BJ (cell line): ENCODE measurements at regions not wholly inside any gene's neighbourhood (a gene's known extent, or its start where the extent isn't known, plus 50 kb on each side); places are given as distances from the start of the nearest gene placed in this dataset.

Experiments
- CTCF ChIA-PET: fragments of 350-600 bp; formaldehyde crosslinking; extraction: SDS; loops from one replicate; lab custom pipeline; 2021; ENCODE audit warnings: antibody characterized with exemption, inconsistent platforms; lab: Yijun Ruan, JAX
- POLR2A ChIA-PET: fragments of 300-600 bp; sonication (Branson Sonifier 250); formaldehyde crosslinking; extraction: SDS; loops from one replicate; lab custom pipeline; 2021; ENCODE audit warnings: antibody characterized with exemption; lab: Charles Lee
- DNase-seq: peaks from one replicate; pipeline ENCODE4 v3.0.0-alpha.2; 2011; ENCODE audit warnings: low read depth
- H3K27me3 ChIP-seq: 2 replicates; pipeline ENCODE4 v1.6.0; 2011; ENCODE audit warnings: low read length; ENCODE audit not compliant: control insufficient read depth, insufficient read depth
- H3K36me3 ChIP-seq: 2 replicates; pipeline ENCODE4 v1.5.1; 2011; ENCODE audit warnings: low read length; ENCODE audit not compliant: control insufficient read depth, insufficient read depth
- H3K4me3 ChIP-seq: 2 replicates; pipeline ENCODE4 v1.5.1; 2011; ENCODE audit warnings: low read depth, mild to moderate bottlenecking, control low read depth, low read length
- TF ChIP-seq, protein P1 (sequence below): IDR thresholded peaks from 2 replicates; pipeline ENCODE4 v1.5.1; 2011; ENCODE audit warnings: low read depth, mild to moderate bottlenecking, control low read depth, inconsistent platforms, low read length, moderate library complexity; ENCODE audit not compliant: insufficient read depth

DNA sequence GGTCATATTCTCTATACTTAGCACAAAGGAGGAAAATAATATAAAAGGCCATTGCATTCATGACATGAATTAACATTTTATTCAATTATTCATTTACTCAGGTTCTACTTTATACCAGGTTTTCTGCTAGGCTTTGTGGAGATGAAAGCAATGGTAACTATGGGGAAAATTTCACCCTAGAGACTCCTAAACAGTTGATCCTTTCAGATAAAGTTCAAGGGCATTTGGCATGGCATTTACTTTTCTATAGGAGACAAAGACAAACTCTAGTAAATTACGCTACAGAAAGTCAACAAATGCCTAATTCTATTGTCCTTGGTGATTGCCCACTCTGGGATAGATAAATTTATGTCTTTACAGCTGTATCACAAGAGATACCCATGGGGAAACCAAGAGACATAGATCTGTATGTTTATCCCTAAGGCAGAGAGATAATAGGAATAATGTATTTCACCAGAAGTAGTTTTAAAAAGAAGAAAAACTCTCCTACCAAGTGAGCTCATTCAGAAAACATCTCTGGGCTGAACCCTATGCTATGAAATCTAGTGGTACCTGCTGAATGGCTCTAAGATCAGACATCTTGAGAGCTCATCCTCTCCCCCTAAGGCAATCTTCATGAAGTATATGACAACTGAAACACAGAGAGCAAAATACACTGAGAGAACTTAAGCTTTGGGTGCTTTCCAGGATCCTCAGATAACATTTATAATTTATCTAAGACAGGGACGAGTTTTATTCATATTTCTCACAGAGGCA is 316.7 kb downstream of the ANTXR2 start:
- TF ChIP-seq, protein P1, sequence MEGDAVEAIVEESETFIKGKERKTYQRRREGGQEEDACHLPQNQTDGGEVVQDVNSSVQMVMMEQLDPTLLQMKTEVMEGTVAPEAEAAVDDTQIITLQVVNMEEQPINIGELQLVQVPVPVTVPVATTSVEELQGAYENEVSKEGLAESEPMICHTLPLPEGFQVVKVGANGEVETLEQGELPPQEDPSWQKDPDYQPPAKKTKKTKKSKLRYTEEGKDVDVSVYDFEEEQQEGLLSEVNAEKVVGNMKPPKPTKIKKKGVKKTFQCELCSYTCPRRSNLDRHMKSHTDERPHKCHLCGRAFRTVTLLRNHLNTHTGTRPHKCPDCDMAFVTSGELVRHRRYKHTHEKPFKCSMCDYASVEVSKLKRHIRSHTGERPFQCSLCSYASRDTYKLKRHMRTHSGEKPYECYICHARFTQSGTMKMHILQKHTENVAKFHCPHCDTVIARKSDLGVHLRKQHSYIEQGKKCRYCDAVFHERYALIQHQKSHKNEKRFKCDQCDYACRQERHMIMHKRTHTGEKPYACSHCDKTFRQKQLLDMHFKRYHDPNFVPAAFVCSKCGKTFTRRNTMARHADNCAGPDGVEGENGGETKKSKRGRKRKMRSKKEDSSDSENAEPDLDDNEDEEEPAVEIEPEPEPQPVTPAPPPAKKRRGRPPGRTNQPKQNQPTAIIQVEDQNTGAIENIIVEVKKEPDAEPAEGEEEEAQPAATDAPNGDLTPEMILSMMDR = no peak
- no peak for DNase-seq
- CTCF ChIA-PET = no interaction called here
- Histone ChIP-seq H3K27me3 (no peaks in the 10 kb centered on the region), H3K36me3 (no peaks in the 10 kb centered on the region), H3K4me3 (no peak overlapping the region)
- POLR2A ChIA-PET = no interaction called here

DNA sequence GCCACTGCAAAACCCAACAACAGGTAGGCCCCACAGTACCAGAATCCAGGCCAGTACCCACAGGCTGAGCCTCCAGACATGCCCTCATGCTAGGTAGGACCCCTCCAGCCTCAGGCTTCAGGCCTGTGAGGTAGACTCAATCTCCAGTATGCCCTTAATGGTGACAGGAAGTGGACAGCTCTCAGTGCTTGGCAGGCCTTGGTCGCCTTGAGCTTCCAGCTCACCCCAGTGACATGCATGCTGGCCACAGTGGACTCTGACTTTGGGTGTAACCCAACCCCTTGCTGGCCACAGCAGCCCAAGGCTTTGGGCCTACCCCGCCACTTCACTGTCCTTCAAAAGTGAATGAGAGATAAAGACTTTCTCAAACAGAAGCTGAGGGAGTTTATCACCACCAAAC is 324.2 kb downstream of the ANTXR2 start:
- no peaks in the 10 kb centered on the region for H3K27me3 ChIP-seq
- TF ChIP-seq, protein P1 = no peak
- ChIA-PET CTCF (no interaction called here), POLR2A (no interaction called here)
- no peaks in the 10 kb centered on the region for H3K36me3 ChIP-seq
- H3K4me3 ChIP-seq = no peak overlapping the region
- DNase-seq = no peak

DNA sequence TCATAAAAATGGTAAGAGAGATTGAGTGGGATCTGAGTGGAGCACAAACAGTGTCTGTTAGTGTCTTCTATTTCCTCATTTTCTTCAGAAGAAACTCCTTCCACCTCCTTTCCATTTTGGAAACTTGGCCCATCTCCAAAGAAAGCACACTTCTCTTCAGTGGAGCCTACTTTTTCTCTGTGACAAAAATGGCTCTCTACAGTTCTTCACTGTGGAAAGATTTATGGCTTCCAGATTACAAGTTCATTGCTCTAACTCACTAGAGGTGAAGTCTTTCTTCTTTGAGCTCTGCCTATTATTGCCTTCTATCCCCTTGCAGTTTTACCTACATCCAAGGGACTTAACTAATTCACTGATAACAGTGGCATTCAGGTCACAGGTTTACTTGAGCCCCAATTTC is 325.8 kb downstream of the ANTXR2 start:
- Histone ChIP-seq H3K27me3 (no peaks in the 10 kb centered on the region), H3K4me3 (no peak overlapping the region), H3K36me3 (no peaks in the 10 kb centered on the region)
- ChIA-PET POLR2A (no interaction called here), CTCF (no interaction called here)
- TF ChIP-seq, protein P1 = no peak
- no peak for DNase-seq

DNA sequence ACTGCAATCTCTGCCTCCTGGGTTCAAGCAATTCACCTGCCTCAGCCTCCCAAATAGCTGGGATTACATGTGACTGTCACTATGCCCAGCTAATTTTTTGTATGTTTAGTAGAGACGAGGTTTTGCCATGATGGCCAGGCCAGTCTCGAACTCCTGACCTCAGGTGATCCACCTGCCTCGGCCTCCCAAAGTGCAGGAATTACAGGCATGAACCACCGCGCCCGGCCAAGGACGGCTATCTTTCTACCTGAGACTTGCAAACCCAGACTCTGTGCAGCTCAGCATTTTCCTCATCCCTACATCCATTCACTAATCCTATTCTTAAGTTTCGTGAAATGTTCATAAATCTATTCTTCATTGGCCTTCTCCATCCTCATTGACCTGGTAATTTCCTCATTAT is 330.0 kb downstream of the ANTXR2 start:
- ChIA-PET CTCF (no interaction called here), POLR2A (no interaction called here)
- DNase-seq = no peak
- TF ChIP-seq, protein P1 = no peak
- Histone ChIP-seq H3K27me3 (no peaks in the 10 kb centered on the region), H3K36me3 (no peaks in the 10 kb centered on the region), H3K4me3 (no peak overlapping the region)

DNA sequence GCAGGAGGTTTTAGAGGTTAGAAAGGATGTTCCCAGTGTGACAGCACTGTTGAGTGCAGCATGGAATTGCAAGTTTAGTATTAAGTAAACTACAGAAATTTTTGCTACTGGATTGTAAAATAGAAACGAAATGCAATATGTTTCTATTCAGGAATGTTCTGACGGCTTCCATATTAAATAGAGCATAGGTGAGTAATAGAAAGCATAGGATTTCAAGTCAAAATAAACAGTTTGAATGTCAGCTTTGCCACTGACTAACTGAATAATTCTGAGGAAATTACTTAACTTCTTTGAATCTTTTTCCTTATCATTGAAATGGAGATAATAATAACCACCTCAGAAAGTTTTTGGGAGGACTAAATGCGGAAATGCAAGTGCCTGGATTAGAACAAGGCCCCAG is 331.9 kb upstream of the GK2 start:
- CTCF ChIA-PET = no interaction called here

More for the DNA sequence above, 331.9 kb upstream of the GK2 start:
- H3K4me3 ChIP-seq = no peak overlapping the region
- TF ChIP-seq, protein P1 = no peak
- POLR2A ChIA-PET = no interaction called here
- no peaks in the 10 kb centered on the region for H3K36me3 ChIP-seq
- DNase-seq = no peak
- H3K27me3 ChIP-seq = no peaks in the 10 kb centered on the region
